Tibial nerve (tissue), 4 donors: ENCODE measurements at regions not wholly inside any gene's neighbourhood (a gene's known extent, or its start where the extent isn't known, plus 50 kb on each side); places are given as distances from the start of the nearest gene placed in this dataset.

ENCODE experiments used
- DNase-seq, 2 donors: peaks; one replicate each; pipeline ENCODE4 v3.0.0-alpha.2; 2019; ENCODE audit warnings: low spot score in 2 of 2
- H3K27ac ChIP-seq, 4 donors: fragments of 200-600 bp; sonication (generic) in 3 of 4; one replicate each; pipeline ENCODE4 v1.5.1; 2017 to 2019; ENCODE audit warnings: mild to moderate bottlenecking in 1 of 4
- H3K27me3 ChIP-seq, 2 donors: fragments of 200-600 bp; sonication (generic) in 1 of 2; one replicate each; pipeline versions ENCODE4 v1.5.1 to v1.6.0; 2017 to 2019
- H3K36me3 ChIP-seq, 3 donors: fragments of 200-600 bp; sonication (generic); one replicate each; pipeline ENCODE4 v1.5.1; 2018 to 2019
- H3K4me1 ChIP-seq, 4 donors: fragments of 200-600 bp; sonication (generic) in 3 of 4; one replicate each; pipeline ENCODE4 v1.5.1; 2017 to 2019
- H3K4me3 ChIP-seq, 4 donors: fragments of 200-600 bp; sonication (generic) in 3 of 4; one replicate each; pipeline ENCODE4 v1.5.1; 2017 to 2019; ENCODE audit warnings: mild to moderate bottlenecking in 1 of 4, moderate library complexity in 1 of 4
- H3K9me3 ChIP-seq, 4 donors: fragments of 200-600 bp; sonication (generic) in 3 of 4; one replicate each; pipeline ENCODE4 v1.5.1; 2017 to 2019
- EP300 ChIP-seq, 2 donors: sonication (generic); formaldehyde crosslinking; IDR thresholded peaks; one replicate each; pipeline ENCODE4 v1.6.1; 2017; ENCODE audit warnings: antibody characterized with exemption in 2 of 2, mild to moderate bottlenecking in 1 of 2
- POLR2A ChIP-seq, 2 donors: fragments of 450-650 bp; IDR thresholded peaks; one replicate each; pipeline ENCODE4 v1.6.1; 2017; ENCODE audit warnings: antibody characterized with exemption in 2 of 2, mild to moderate bottlenecking in 2 of 2, moderate library complexity in 2 of 2
- WGBS, 2 donors: methylation state at CpG; one replicate each; pipeline ENCODE4 v1.1.5; 2018; 5-methylcytosine and 5-hydroxymethylcytosine counted together
- TF ChIP-seq, protein P1 (sequence below), 5 experiments: fragments of 200-600 bp in 3 of 5; fragments of 450-650 bp in 2 of 5; sonication (generic) in 3 of 5; IDR thresholded peaks; one replicate each; pipeline ENCODE4 v1.5.1; 2016 to 2019; ENCODE audit warnings: antibody characterized with exemption in 5 of 5, mild to moderate bottlenecking in 3 of 5, moderate library complexity in 2 of 5

DNA sequence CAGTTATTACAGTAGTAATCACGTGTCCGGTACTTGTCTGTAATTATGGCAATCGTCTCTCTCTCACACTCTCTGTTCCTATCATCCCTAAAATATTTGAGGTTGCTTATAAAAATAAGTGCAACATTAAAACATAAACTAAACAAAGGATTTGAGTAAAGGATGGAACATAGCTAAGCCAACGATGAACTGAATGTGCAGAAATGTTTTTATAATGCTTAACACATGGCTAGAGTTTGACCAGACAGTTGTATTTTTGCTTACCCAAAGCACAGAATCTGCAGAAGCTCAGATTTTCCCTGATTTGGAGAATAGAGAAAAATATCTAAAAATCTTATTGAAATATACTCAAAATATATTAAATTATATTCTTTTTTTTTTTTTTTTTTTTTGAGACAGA lies 1030.9 kb downstream of the NAALADL2 start:
- TF ChIP-seq EP300 (IDR thresholded peaks at IDR 0.05): no peak
- no peak for TF ChIP-seq POLR2A (IDR thresholded peaks at IDR 0.05)
- TF ChIP-seq, protein P1, sequence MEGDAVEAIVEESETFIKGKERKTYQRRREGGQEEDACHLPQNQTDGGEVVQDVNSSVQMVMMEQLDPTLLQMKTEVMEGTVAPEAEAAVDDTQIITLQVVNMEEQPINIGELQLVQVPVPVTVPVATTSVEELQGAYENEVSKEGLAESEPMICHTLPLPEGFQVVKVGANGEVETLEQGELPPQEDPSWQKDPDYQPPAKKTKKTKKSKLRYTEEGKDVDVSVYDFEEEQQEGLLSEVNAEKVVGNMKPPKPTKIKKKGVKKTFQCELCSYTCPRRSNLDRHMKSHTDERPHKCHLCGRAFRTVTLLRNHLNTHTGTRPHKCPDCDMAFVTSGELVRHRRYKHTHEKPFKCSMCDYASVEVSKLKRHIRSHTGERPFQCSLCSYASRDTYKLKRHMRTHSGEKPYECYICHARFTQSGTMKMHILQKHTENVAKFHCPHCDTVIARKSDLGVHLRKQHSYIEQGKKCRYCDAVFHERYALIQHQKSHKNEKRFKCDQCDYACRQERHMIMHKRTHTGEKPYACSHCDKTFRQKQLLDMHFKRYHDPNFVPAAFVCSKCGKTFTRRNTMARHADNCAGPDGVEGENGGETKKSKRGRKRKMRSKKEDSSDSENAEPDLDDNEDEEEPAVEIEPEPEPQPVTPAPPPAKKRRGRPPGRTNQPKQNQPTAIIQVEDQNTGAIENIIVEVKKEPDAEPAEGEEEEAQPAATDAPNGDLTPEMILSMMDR (IDR thresholded peaks at IDR 0.05): no peak
- 54 to 58% methylated on average over 4 of the region's 4 CpGs for WGBS, 2 donors
- no peaks in the 10 kb centered on the region for H3K36me3 ChIP-seq
- no peaks in the 10 kb centered on the region for H3K9me3 ChIP-seq
- H3K27me3 ChIP-seq: no peaks in the 10 kb centered on the region
- no peaks in the 10 kb centered on the region for H3K4me1 ChIP-seq
- no peak for DNase-seq
- no peak overlapping the region for H3K4me3 ChIP-seq
- no peak overlapping the region for H3K27ac ChIP-seq

DNA sequence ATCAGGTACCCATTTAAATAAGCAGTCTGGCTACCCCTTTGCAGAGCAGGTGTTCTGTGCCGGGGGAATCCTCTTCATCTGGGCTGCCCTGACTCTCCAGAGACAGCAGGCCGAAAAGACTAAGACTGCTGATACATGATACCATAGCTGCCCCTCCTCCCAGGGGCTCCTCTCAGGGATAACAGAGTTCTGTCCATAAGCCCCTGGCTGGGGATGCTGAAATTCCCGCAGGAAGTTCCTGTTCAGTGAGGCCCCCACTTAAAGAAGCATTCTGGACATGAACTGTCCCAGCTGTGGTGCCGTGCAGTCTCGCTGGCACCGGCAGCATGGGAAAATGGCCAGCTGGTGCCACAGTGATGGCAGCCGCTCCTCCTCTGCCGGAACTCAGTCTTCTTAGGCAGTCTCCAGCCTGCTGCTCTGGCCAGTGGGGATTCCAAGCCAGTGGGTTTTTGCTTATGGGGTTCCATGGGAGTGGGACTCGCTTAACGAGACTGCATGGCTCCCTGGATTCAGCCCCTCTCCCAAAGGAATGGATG lies 1026.2 kb downstream of the NAALADL2 start:
- 87 to 89% methylated on average over 10 of the region's 10 CpGs for whole genome bisulfite sequencing, 2 donors

DNA sequence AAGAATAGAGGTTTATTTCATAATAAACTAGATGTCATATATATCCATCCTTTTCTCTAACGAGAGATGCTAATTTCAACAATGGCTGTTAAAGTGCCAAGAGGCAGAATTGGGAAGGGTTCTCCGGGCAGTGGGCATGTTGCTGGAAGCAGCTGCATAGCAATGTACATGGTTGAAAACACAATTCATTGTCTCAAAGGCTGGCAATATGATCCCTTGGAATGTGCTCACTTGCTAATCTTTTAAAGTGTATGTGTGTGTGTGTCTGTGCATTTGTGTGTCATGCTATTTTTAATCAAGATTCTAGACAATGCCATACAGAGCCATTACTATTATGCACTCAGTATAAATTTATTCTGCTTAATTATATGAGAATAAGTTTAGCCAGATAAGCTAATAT lies 1020.3 kb downstream of the NAALADL2 start:
- H3K4me1 ChIP-seq: no peaks in the 10 kb centered on the region
- no peak for DNase-seq
- H3K27me3 ChIP-seq: no peaks in the 10 kb centered on the region
- TF ChIP-seq EP300 (IDR thresholded peaks at IDR 0.05) (no peak), POLR2A (IDR thresholded peaks at IDR 0.05) (no peak)
- TF ChIP-seq, protein P1 (IDR thresholded peaks at IDR 0.05): no peak
- peaks cover 0 to 9% (median 0%) of the 10 kb centered on the region in 4 donors for H3K9me3 ChIP-seq
- H3K27ac ChIP-seq: no peak overlapping the region
- no peak overlapping the region for H3K4me3 ChIP-seq
- 49 to 51% methylated on average over 2 of the region's 2 CpGs for WGBS, 2 donors
- H3K36me3 ChIP-seq: no peaks in the 10 kb centered on the region

More for the DNA sequence above, 1026.2 kb downstream of the NAALADL2 start:
- H3K36me3 ChIP-seq: no peaks in the 10 kb centered on the region
- H3K9me3 ChIP-seq: peaks cover 0 to 9% (median 0%) of the 10 kb centered on the region in 4 donors
- no peaks in the 10 kb centered on the region for H3K4me1 ChIP-seq
- H3K27me3 ChIP-seq: no peaks in the 10 kb centered on the region
- DNase-seq: no peak
- TF ChIP-seq POLR2A (IDR thresholded peaks at IDR 0.05): no peak
- TF ChIP-seq, protein P1 (IDR thresholded peaks at IDR 0.05): no peak
- TF ChIP-seq EP300 (IDR thresholded peaks at IDR 0.05): no peak
- no peak overlapping the region for H3K4me3 ChIP-seq
- no peak overlapping the region for H3K27ac ChIP-seq

DNA sequence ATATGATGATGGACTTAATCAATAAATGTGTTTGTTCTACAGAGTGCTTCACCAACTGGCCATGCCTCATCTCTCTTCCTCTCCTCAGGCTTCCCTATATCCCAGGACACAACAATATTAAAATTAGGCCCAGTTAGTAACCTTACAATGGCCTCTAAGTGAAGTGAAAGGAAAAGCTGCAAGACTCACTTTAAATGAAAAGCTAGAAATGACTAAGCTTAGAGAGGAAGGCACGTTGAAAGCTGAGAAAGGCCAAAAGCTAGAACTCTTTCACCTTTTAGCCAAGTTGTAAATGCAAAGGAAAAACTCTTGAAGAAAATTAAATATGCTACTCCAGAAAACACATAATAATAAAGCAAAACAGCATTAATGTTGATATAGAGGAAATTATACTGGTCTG lies 1010.3 kb downstream of the NAALADL2 start:
- no peak for DNase-seq
- Histone ChIP-seq H3K4me1 (peaks cover 0 to 13% (median 0%) of the 10 kb centered on the region in 4 donors), H3K4me3 (no peak overlapping the region), H3K27me3 (no peaks in the 10 kb centered on the region), H3K36me3 (no peaks in the 10 kb centered on the region), H3K27ac (no peak overlapping the region), H3K9me3 (peaks cover 0 to 4% (median 0%) of the 10 kb centered on the region in 4 donors)
- WGBS, 2 donors: 24 to 35% methylated on average over 1 of the region's 1 CpG
- TF ChIP-seq POLR2A (IDR thresholded peaks at IDR 0.05) (no peak), EP300 (IDR thresholded peaks at IDR 0.05) (no peak)
- TF ChIP-seq, protein P1 (IDR thresholded peaks at IDR 0.05): no peak

DNA sequence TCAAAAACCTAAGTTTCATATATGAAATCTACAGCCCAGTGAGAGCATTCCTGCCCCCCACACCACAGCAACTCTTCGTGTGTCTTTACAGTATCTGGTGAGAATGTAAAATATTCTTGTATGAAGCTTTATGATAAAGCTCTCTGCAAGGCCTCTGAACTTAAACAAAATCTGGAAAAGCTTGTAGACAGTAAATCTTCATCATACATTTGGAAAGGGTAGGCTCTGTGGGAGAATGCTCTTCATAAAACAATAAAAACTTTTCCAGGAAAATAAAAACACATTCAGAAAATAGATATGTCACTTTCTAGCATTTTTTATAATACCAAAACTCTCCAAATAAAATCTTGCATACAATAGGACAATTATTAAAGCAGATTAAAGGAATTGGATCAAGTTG lies 1009.5 kb downstream of the NAALADL2 start:
- Histone ChIP-seq H3K9me3 (peaks cover 0 to 4% (median 0%) of the 10 kb centered on the region in 4 donors), H3K36me3 (no peaks in the 10 kb centered on the region), H3K27me3 (no peaks in the 10 kb centered on the region), H3K4me1 (peaks cover 0 to 13% (median 0%) of the 10 kb centered on the region in 4 donors), H3K4me3 (no peak overlapping the region), H3K27ac (no peak overlapping the region)
- DNase-seq: no peak
- TF ChIP-seq EP300 (IDR thresholded peaks at IDR 0.05) (no peak), POLR2A (IDR thresholded peaks at IDR 0.05) (no peak)
- TF ChIP-seq, protein P1 (IDR thresholded peaks at IDR 0.05): no peak
- 49 to 68% methylated on average over 1 of the region's 1 CpG for WGBS, 2 donors
